HEK293 (cell line): ENCODE measurements at regions not wholly inside any gene's neighbourhood (a gene's known extent, or its start where the extent isn't known, plus 50 kb on each side); places are given as distances from the start of the nearest gene placed in this dataset.

ENCODE experiments used
- CTCF ChIA-PET: fragments of 350-600 bp; formaldehyde crosslinking; extraction: SDS; loops from one replicate; lab custom pipeline; 2021; ENCODE audit warnings: antibody characterized with exemption; lab: Yijun Ruan, JAX
- POLR2A ChIA-PET: fragments of 300-600 bp; formaldehyde crosslinking; extraction: SDS; loops from one replicate; lab custom pipeline; 2020; ENCODE audit warnings: antibody characterized with exemption, inconsistent platforms; lab: Yijun Ruan, JAX
- H3K27ac ChIP-seq: fragments of 200-500 bp; sonication (Bioruptor generic); 2 replicates; pipeline ENCODE4 v1.5.1; 2014; ENCODE audit warnings: low read depth, low read length, control low read depth, inconsistent platforms; ENCODE audit errors: extremely low read depth
- H3K36me3 ChIP-seq, 2 experiments: fragments of 200-500 bp in 1 of 2; sonication (Bioruptor generic) in 1 of 2; 1 replicate in 1 of 2; 2 replicates in 1 of 2; pipeline ENCODE4 v1.5.1; 2014 to 2017; ENCODE audit warnings: inconsistent platforms in 2 of 2, low read length in 2 of 2; ENCODE audit not compliant: control insufficient read depth in 2 of 2, insufficient read depth in 1 of 2
- H3K4me1 ChIP-seq: fragments of 200-500 bp; sonication (Bioruptor generic); 2 replicates; pipeline ENCODE4 v1.5.1; 2014; ENCODE audit warnings: mild to moderate bottlenecking, low read length, inconsistent platforms; ENCODE audit not compliant: control insufficient read depth, insufficient read depth
- H3K4me3 ChIP-seq: 2 replicates; pipeline ENCODE4 v1.5.1; 2011; ENCODE audit warnings: low read depth, mild to moderate bottlenecking, control low read depth, low read length, moderate library complexity
- H3K9me3 ChIP-seq: fragments of 200-500 bp; sonication (Bioruptor generic); 2 replicates; pipeline ENCODE4 v1.5.1; 2014; ENCODE audit warnings: low read depth, low read length, inconsistent platforms; ENCODE audit not compliant: control insufficient read depth, insufficient read depth
- BCL11B ChIP-seq: fragments of 450-650 bp; formaldehyde crosslinking; IDR thresholded peaks from 2 replicates; pipeline ENCODE4 v1.5.1; 2016; ENCODE audit warnings: low read depth, missing biosample characterization, missing genetic modification characterization
- EGR2 ChIP-seq: fragments of 450-650 bp; formaldehyde crosslinking; IDR thresholded peaks from 2 replicates; pipeline ENCODE4 v1.5.1; 2016; ENCODE audit warnings: low read depth, missing biosample characterization, missing genetic modification characterization
- PBX3 ChIP-seq: sonication (generic); formaldehyde crosslinking; IDR thresholded peaks from 2 replicates; pipeline ENCODE4 v1.8.1; 2022; ENCODE audit warnings: mild to moderate bottlenecking, moderate library complexity, missing genetic modification reagents
- ZBTB21 ChIP-seq: fragments of 450-650 bp; formaldehyde crosslinking; IDR thresholded peaks from 2 replicates; pipeline ENCODE4 v1.5.1; 2017; ENCODE audit warnings: missing biosample characterization, missing genetic modification characterization
- ZBTB48 ChIP-seq: fragments of 450-650 bp; formaldehyde crosslinking; IDR thresholded peaks from 2 replicates; pipeline ENCODE4 v1.5.1; 2016; ENCODE audit warnings: missing biosample characterization, missing genetic modification characterization
- ZBTB49 ChIP-seq: fragments of 450-650 bp; formaldehyde crosslinking; IDR thresholded peaks from 2 replicates; pipeline ENCODE4 v1.5.1; 2016; ENCODE audit warnings: missing biosample characterization, missing genetic modification characterization, low read depth
- ZNF121 ChIP-seq: fragments of 450-650 bp; formaldehyde crosslinking; IDR thresholded peaks from 2 replicates; pipeline ENCODE4 v1.5.1; 2016; ENCODE audit warnings: missing biosample characterization, missing genetic modification characterization
- ZNF132 ChIP-seq: fragments of 450-650 bp; formaldehyde crosslinking; IDR thresholded peaks from 2 replicates; pipeline ENCODE4 v1.5.1; 2017; ENCODE audit warnings: missing biosample characterization, missing genetic modification characterization, borderline replicate concordance
- ZNF157 ChIP-seq: fragments of 450-650 bp; formaldehyde crosslinking; IDR thresholded peaks from 2 replicates; pipeline ENCODE4 v1.5.1; 2016; ENCODE audit warnings: missing biosample characterization, missing genetic modification characterization
- ZNF280C ChIP-seq: fragments of 450-650 bp; formaldehyde crosslinking; IDR thresholded peaks from 2 replicates; pipeline ENCODE4 v1.5.1; 2016; ENCODE audit warnings: missing biosample characterization, missing genetic modification characterization
- ZNF302 ChIP-seq: fragments of 450-650 bp; formaldehyde crosslinking; IDR thresholded peaks from 2 replicates; pipeline ENCODE4 v1.5.1; 2016; ENCODE audit warnings: missing biosample characterization, missing genetic modification characterization, low read depth
- ZNF398 ChIP-seq: fragments of 450-650 bp; formaldehyde crosslinking; IDR thresholded peaks from 2 replicates; pipeline ENCODE4 v1.5.1; 2017; ENCODE audit warnings: missing biosample characterization, missing genetic modification characterization
- ZNF560 ChIP-seq: fragments of 450-650 bp; formaldehyde crosslinking; IDR thresholded peaks from 2 replicates; pipeline ENCODE4 v1.5.1; 2017; ENCODE audit warnings: missing biosample characterization, missing genetic modification characterization, borderline replicate concordance
- ZNF580 ChIP-seq: fragments of 450-650 bp; formaldehyde crosslinking; IDR thresholded peaks from 2 replicates; pipeline ENCODE4 v1.5.1; 2016; ENCODE audit warnings: missing biosample characterization, missing genetic modification characterization
- ZNF621 ChIP-seq: fragments of 450-650 bp; formaldehyde crosslinking; IDR thresholded peaks from 2 replicates; pipeline ENCODE4 v1.5.1; 2017; ENCODE audit warnings: missing biosample characterization, missing genetic modification characterization
- ZNF654 ChIP-seq: fragments of 450-650 bp; formaldehyde crosslinking; IDR thresholded peaks from 2 replicates; pipeline ENCODE4 v1.5.1; 2016; ENCODE audit warnings: low read depth, missing biosample characterization, missing genetic modification characterization
- ZNF677 ChIP-seq: fragments of 450-650 bp; IDR thresholded peaks from 2 replicates; pipeline ENCODE4 v1.5.0; 2018; ENCODE audit warnings: missing biosample characterization, mild to moderate bottlenecking, missing genetic modification characterization, moderate library complexity
- ZNF701 ChIP-seq: fragments of 450-650 bp; formaldehyde crosslinking; IDR thresholded peaks from 2 replicates; pipeline ENCODE4 v1.5.1; 2016; ENCODE audit warnings: missing biosample characterization, missing genetic modification characterization
- ZNF791 ChIP-seq: fragments of 450-650 bp; formaldehyde crosslinking; IDR thresholded peaks from 2 replicates; pipeline ENCODE4 v1.5.1; 2016; ENCODE audit warnings: missing biosample characterization, missing genetic modification characterization
- ZSCAN16 ChIP-seq: fragments of 450-650 bp; formaldehyde crosslinking; IDR thresholded peaks from 2 replicates; pipeline ENCODE4 v1.5.1; 2016; ENCODE audit warnings: missing biosample characterization, missing genetic modification characterization
- ZSCAN5A ChIP-seq: fragments of 450-650 bp; formaldehyde crosslinking; IDR thresholded peaks from 2 replicates; pipeline ENCODE4 v1.5.1; 2016; ENCODE audit warnings: missing biosample characterization, missing genetic modification characterization

- H3K36me3 ChIP-seq = no peaks in the 10 kb centered on the region
- POLR2A ChIA-PET = no interaction called here
- no peaks in the 10 kb centered on the region for H3K4me1 ChIP-seq
- H3K4me3 ChIP-seq = no peak overlapping the region
- no peaks in the 10 kb centered on the region for H3K9me3 ChIP-seq
- H3K27ac ChIP-seq = no peak overlapping the region
- CTCF ChIA-PET = no interaction called here
- TF ChIP-seq ZNF121 (tag by site-specific recombination) = no peak
These were observed 95.9 kb downstream of the LMO4 start for GRCh38 chr1:87424541-87424940.

GRCh38 chr1:87426463-87427249, 98.0 kb downstream of the LMO4 start:
- ChIA-PET CTCF (interaction anchor here (0.6 kb wide), 1 partner anchor 295 kb away, joined by 4 read pairs; no protein-coding TSS in a partner anchor), POLR2A (interaction anchor here (0.8 kb wide), 1 partner anchor 98 kb away, joined by 5 read pairs; the partner anchor contains the start of gene LMO4)
- no peak for TF ChIP-seq BCL11B (tag by site-specific recombination)
- no peak for TF ChIP-seq ZNF580 (tag by site-specific recombination)
- TF ChIP-seq ZNF701 = no peak
- TF ChIP-seq ZNF677 (tag by site-specific recombination) = no peak
- TF ChIP-seq ZNF654 (tag by site-specific recombination) = no peak
- TF ChIP-seq EGR2 (tag by site-specific recombination) = no peak
- no peak for TF ChIP-seq ZBTB21 (tag by site-specific recombination)
- TF ChIP-seq ZSCAN5A (tag by site-specific recombination) = no peak
- no peak for TF ChIP-seq ZBTB48 (tag by site-specific recombination)
- no peak for TF ChIP-seq PBX3
- no peak for TF ChIP-seq ZNF560 (tag by site-specific recombination)
- no peak for TF ChIP-seq ZNF280C (tag by site-specific recombination)
- TF ChIP-seq ZSCAN16 = no peak
- no peak for TF ChIP-seq ZNF302
- H3K36me3 ChIP-seq = no peaks in the 10 kb centered on the region
- no peaks in the 10 kb centered on the region for H3K9me3 ChIP-seq
- no peak overlapping the region for H3K27ac ChIP-seq
- no peak overlapping the region for H3K4me3 ChIP-seq
- no peaks in the 10 kb centered on the region for H3K4me1 ChIP-seq

- CTCF ChIA-PET = interaction anchor here (0.7 to 0.8 kb wide), 2 partner anchors 25 to 41 kb away, joined by 4 to 5 read pairs; no protein-coding TSS in a partner anchor
- no peak for TF ChIP-seq ZBTB49 (tag by site-specific recombination)
- no peak for TF ChIP-seq ZNF132
- TF ChIP-seq ZNF621 (tag by site-specific recombination) = no peak
- no peak for TF ChIP-seq ZNF398 (tag by site-specific recombination)
- no peak for TF ChIP-seq ZNF791 (tag by site-specific recombination)
- no peak for TF ChIP-seq ZNF157
These were observed 99.7 kb downstream of the LMO4 start for GRCh38 chr1:87428367-87428766.

More at GRCh38 chr1:87428367-87428766, 99.7 kb downstream of the LMO4 start:
- no peaks in the 10 kb centered on the region for H3K4me1 ChIP-seq
- H3K4me3 ChIP-seq = no peak overlapping the region
- no peaks in the 10 kb centered on the region for H3K36me3 ChIP-seq
- H3K27ac ChIP-seq = no peak overlapping the region
- POLR2A ChIA-PET = no interaction called here
- no peaks in the 10 kb centered on the region for H3K9me3 ChIP-seq
